ENCODE measurements at regions not wholly inside any gene's neighbourhood (a gene's known extent, or its start where the extent isn't known, plus 50 kb on each side); places are given as distances from the start of the nearest gene placed in this dataset.

- intact Hi-C loops (cut with DNase I), result no loop called here
- DNase-seq (no peak), ATAC-seq (peak in 1 of 2 donors; percentile 39)
These were observed 109.1 kb upstream of the MAX start for GRCh38 chr14:65211341-65211987.

- intact Hi-C loops (cut with DNase I), result no loop called here
- no peak for ATAC-seq
These were observed 111.0 kb upstream of the MAX start for GRCh38 chr14:65213316-65213715.

GRCh38 chr14:65214741-65215140 is 112.4 kb upstream of the MAX start:
- peak in 1 of 2 donors; percentile 48 for ATAC-seq
- DNase-seq, result peak; percentile 42
- intact Hi-C loops (cut with DNase I), result no loop called here

More at GRCh38 chr14:65213316-65213715, 111.0 kb upstream of the MAX start:
- no peak for DNase-seq

- ATAC-seq (no peak), DNase-seq (no peak)
- intact Hi-C loops (cut with DNase I), result no loop called here
These were observed 117.0 kb upstream of the MAX start for GRCh38 chr14:65219353-65219752.

- ATAC-seq (peak; percentile 63 to 79), DNase-seq (peak; percentile 47)
- intact Hi-C loops (cut with DNase I), result loop anchor here in 1 of 2 donors (10.0 kb wide), 1 partner anchor 192 kb away; the partner anchor contains the start of gene FUT8
These were observed 120.1 kb upstream of the MAX start for GRCh38 chr14:65222440-65222858.

GRCh38 chr14:65223636-65224035 is 121.3 kb upstream of the MAX start:
- no peak for ATAC-seq
- intact Hi-C loops (cut with DNase I), result loop anchor here in 1 of 2 donors (10.0 kb wide), 1 partner anchor 191 kb away; the partner anchor contains the start of gene FUT8

GRCh38 chr14:65224799-65225198 is 122.5 kb upstream of the MAX start:
- DNase-seq (no peak), ATAC-seq (peak; percentile 29 to 36)
- intact Hi-C loops (cut with DNase I), result loop anchor here in 1 of 2 donors (10.0 kb wide), 1 partner anchor 190 kb away; the partner anchor contains the start of gene FUT8

More at GRCh38 chr14:65223636-65224035, 121.3 kb upstream of the MAX start:
- DNase-seq, result no peak

GRCh38 chr14:65225299-65226159 is 123.2 kb upstream of the MAX start:
- DNase-seq (no peak), ATAC-seq (no peak)
- intact Hi-C loops (cut with DNase I), result loop anchor here in 1 of 2 donors (10.0 kb wide), 1 partner anchor 189 kb away; the partner anchor contains the start of gene FUT8

GRCh38 chr14:65226824-65227604 is 124.7 kb upstream of the MAX start:
- intact Hi-C loops (cut with DNase I), result loop anchor here in 1 of 2 donors (10.0 kb wide), 1 partner anchor 188 kb away; the partner anchor contains the start of gene FUT8
- DNase-seq (no peak), ATAC-seq (no peak)

- DNase-seq, result no peak
- intact Hi-C loops (cut with DNase I), result loop anchor here in 1 of 2 donors (10.0 kb wide), 1 partner anchor 186 kb away; the partner anchor contains the start of gene FUT8
- no peak for ATAC-seq
These were observed 126.1 kb upstream of the MAX start for GRCh38 chr14:65228436-65228835.

GRCh38 chr14:65228956-65229747 is 126.8 kb upstream of the MAX start:
- intact Hi-C loops (cut with DNase I), result loop anchor here in 1 of 2 donors (10.0 kb wide), 1 partner anchor 186 kb away; the partner anchor contains the start of gene FUT8
- no peak for ATAC-seq
- DNase-seq, result no peak

- peak; percentile 76 to 81 for ATAC-seq
- intact Hi-C loops (cut with DNase I), result loop anchor here in 1 of 2 donors (10.0 kb wide), 1 partner anchor 185 kb away; the partner anchor contains the start of gene FUT8
These were observed 127.7 kb upstream of the MAX start for GRCh38 chr14:65229748-65230728.

GRCh38 chr14:65231286-65231980 is 129.1 kb upstream of the MAX start:
- DNase-seq (no peak), ATAC-seq (no peak)
- intact Hi-C loops (cut with DNase I), result no loop called here

More at GRCh38 chr14:65229748-65230728, 127.7 kb upstream of the MAX start:
- peak; percentile 75 for DNase-seq

GRCh38 chr14:65234752-65235361 is 132.5 kb upstream of the MAX start:
- no peak for ATAC-seq
- intact Hi-C loops (cut with DNase I), result no loop called here
- no peak for DNase-seq

- DNase-seq (no peak), ATAC-seq (peak in 1 of 2 donors; percentile 47)
- intact Hi-C loops (cut with DNase I), result no loop called here
These were observed 134.9 kb upstream of the MAX start for GRCh38 chr14:65237023-65237814.

All from left cardiac atrium (tissue), 4 donors.